Vagina (tissue), 2 donors: ENCODE measurements at regions not wholly inside any gene's neighbourhood (a gene's known extent, or its start where the extent isn't known, plus 50 kb on each side); places are given as distances from the start of the nearest gene placed in this dataset.

Experiments
- POLR2A ChIP-seq, 2 donors: fragments of 450-650 bp; IDR thresholded peaks; one replicate each; pipeline ENCODE4 v1.6.1; 2017; ENCODE audit warnings: antibody characterized with exemption in 2 of 2, mild to moderate bottlenecking in 2 of 2, moderate library complexity in 2 of 2
- TF ChIP-seq, protein P1 (sequence below), 3 experiments: fragments of 450-650 bp in 2 of 3; fragments of 200-600 bp in 1 of 3; sonication (generic) in 1 of 3; IDR thresholded peaks; one replicate each; pipeline ENCODE4 v1.5.1; 2017 to 2019; ENCODE audit warnings: antibody characterized with exemption in 3 of 3, mild to moderate bottlenecking in 2 of 3, moderate library complexity in 2 of 3

- TF ChIP-seq, protein P1, sequence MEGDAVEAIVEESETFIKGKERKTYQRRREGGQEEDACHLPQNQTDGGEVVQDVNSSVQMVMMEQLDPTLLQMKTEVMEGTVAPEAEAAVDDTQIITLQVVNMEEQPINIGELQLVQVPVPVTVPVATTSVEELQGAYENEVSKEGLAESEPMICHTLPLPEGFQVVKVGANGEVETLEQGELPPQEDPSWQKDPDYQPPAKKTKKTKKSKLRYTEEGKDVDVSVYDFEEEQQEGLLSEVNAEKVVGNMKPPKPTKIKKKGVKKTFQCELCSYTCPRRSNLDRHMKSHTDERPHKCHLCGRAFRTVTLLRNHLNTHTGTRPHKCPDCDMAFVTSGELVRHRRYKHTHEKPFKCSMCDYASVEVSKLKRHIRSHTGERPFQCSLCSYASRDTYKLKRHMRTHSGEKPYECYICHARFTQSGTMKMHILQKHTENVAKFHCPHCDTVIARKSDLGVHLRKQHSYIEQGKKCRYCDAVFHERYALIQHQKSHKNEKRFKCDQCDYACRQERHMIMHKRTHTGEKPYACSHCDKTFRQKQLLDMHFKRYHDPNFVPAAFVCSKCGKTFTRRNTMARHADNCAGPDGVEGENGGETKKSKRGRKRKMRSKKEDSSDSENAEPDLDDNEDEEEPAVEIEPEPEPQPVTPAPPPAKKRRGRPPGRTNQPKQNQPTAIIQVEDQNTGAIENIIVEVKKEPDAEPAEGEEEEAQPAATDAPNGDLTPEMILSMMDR (IDR thresholded peaks at IDR 0.05): no peak
- TF ChIP-seq POLR2A (IDR thresholded peaks at IDR 0.05): no peak
These were observed 254.6 kb downstream of the OTUD1 start for GRCh38 chr10:23693501-23693901.
